GM12878 (cell line): ENCODE measurements at regions not wholly inside any gene's neighbourhood (a gene's known extent, or its start where the extent isn't known, plus 50 kb on each side); places are given as distances from the start of the nearest gene placed in this dataset.

Experiments
- ATAC-seq: fragments of 200-7000 bp; cut with Tn5 transposase; 3 replicates; pipeline ENCODE4 v1.9.1; 2020; ENCODE audit warnings: mild to moderate bottlenecking, moderate library complexity
- BruUV-seq: library from RNA; stranded (reverse); fragments of 400-500 nt; replicated peaks from 2 replicates; lab custom pipeline; 2021; lab: Mats Ljungman, UMichigan
- CTCF ChIA-PET: fragments of 300-600 bp; sonication (Branson Sonifier 250); formaldehyde crosslinking; extraction: SDS; loops from one replicate; lab custom pipeline; 2021; ENCODE audit warnings: inconsistent platforms; lab: Yijun Ruan, JAX
- POLR2A ChIA-PET: fragments of 350-600 bp; formaldehyde crosslinking; extraction: SDS; loops from one replicate; lab custom pipeline; 2021; ENCODE audit warnings: inconsistent platforms; lab: Charles Lee
- RAD21 ChIA-PET: fragments of 300-600 bp; sonication (Branson Sonifier 250); formaldehyde crosslinking; loops from one replicate; lab custom pipeline; 2023; ENCODE audit warnings: antibody characterized with exemption; ENCODE audit not compliant: unreplicated experiment; lab: Charles Lee
- SMC1A ChIA-PET: fragments of 300-600 bp; sonication (Branson Sonifier 250); formaldehyde crosslinking; loops from one replicate; lab custom pipeline; 2023; ENCODE audit not compliant: unreplicated experiment, uncharacterized antibody; lab: Charles Lee
- DNase-seq: peaks from one replicate; pipeline ENCODE4 v3.0.0-alpha.2; 2011; ENCODE audit warnings: low read depth, low spot score
- FAIRE-seq: peaks from 3 replicates; lab custom pipeline; 2011; peaks lifted over from hg19 to GRCh38; lab: Jason Lieb, UNC
- H2AFZ ChIP-seq: 2 replicates; pipeline ENCODE4 v1.6.0; 2011; ENCODE audit warnings: low read depth, low read length, control low read depth; ENCODE audit not compliant: control insufficient read depth
- H3K27ac ChIP-seq: 2 replicates; pipeline ENCODE4 v1.5.1; 2011; ENCODE audit warnings: control low read depth; ENCODE audit not compliant: control insufficient read depth, insufficient read depth
- H3K27me3 ChIP-seq, 2 experiments: replicated peaks in 1 of 2; 2 replicates each; pipeline versions ENCODE4 v1.6.0 to v1.6.1; 2011; ENCODE audit warnings: low read length in 1 of 2; ENCODE audit not compliant: control insufficient read depth in 2 of 2, insufficient read depth in 2 of 2
- H3K36me3 ChIP-seq, 2 experiments: 2 replicates each; pipeline ENCODE4 v1.5.1; 2011; ENCODE audit warnings: low read length in 1 of 2; ENCODE audit not compliant: control insufficient read depth in 2 of 2, insufficient read depth in 2 of 2
- H3K4me1 ChIP-seq: 2 replicates; pipeline ENCODE4 v1.6.1; 2011; ENCODE audit warnings: mild to moderate bottlenecking, low read length, moderate library complexity, mixed read lengths; ENCODE audit not compliant: control insufficient read depth, insufficient read depth
- H3K4me2 ChIP-seq: 2 replicates; pipeline ENCODE4 v1.6.0; 2011; ENCODE audit warnings: control low read depth; ENCODE audit not compliant: control insufficient read depth, insufficient read depth
- H3K4me3 ChIP-seq: fragments of 200-600 bp; sonication (generic); 2 replicates; pipeline ENCODE4 v1.5.1; 2016
- H3K79me2 ChIP-seq: 2 replicates; pipeline ENCODE4 v1.6.0; 2011; ENCODE audit warnings: low read length; ENCODE audit not compliant: control insufficient read depth, insufficient read depth
- H3K9ac ChIP-seq: 2 replicates; pipeline ENCODE4 v1.8.0; 2011; ENCODE audit warnings: low read length, control low read depth, mixed read lengths; ENCODE audit not compliant: control insufficient read depth, insufficient read depth
- H3K9me3 ChIP-seq: replicated peaks from 3 replicates; pipeline ENCODE4 v1.5.1; 2011; ENCODE audit warnings: mild to moderate bottlenecking, low read length; ENCODE audit not compliant: control insufficient read depth, insufficient read depth
- H4K20me1 ChIP-seq: 2 replicates; pipeline ENCODE4 v1.6.0; 2011; ENCODE audit not compliant: control insufficient read depth, insufficient read depth
- ASH2L ChIP-seq: fragments of 300-600, 200-600 bp; sonication (generic); IDR thresholded peaks from 2 replicates; pipeline ENCODE4 v1.6.1; 2017; ENCODE audit warnings: low read depth, mild to moderate bottlenecking, borderline replicate concordance
- ATF7 ChIP-seq: fragments of 450-650 bp; IDR thresholded peaks from 2 replicates; pipeline ENCODE4 v1.6.1; 2016; ENCODE audit warnings: low read depth, mild to moderate bottlenecking
- CBFB ChIP-seq: IDR thresholded peaks from 2 replicates; pipeline ENCODE4 v1.6.1; 2016; ENCODE audit warnings: antibody characterized with exemption, low read depth
- CREB1 ChIP-seq: IDR thresholded peaks from 2 replicates; pipeline ENCODE4 v1.6.1; 2012; ENCODE audit warnings: low read depth, mild to moderate bottlenecking, inconsistent platforms
- E4F1 ChIP-seq: fragments of 450-650 bp; IDR thresholded peaks from 2 replicates; pipeline ENCODE4 v1.6.1; 2018; ENCODE audit warnings: borderline replicate concordance, mild to moderate bottlenecking; ENCODE audit not compliant: partially characterized antibody
- GATAD2B ChIP-seq: fragments of 450-650 bp; conservative IDR thresholded peaks from 2 replicates; pipeline ENCODE4 v1.6.1; 2017; ENCODE audit warnings: low read depth, mild to moderate bottlenecking, moderate library complexity
- IRF3 ChIP-seq: fragments of 450-650 bp; IDR thresholded peaks from 2 replicates; pipeline ENCODE4 v1.6.1; 2014; ENCODE audit warnings: mild to moderate bottlenecking
- IRF4 ChIP-seq: IDR thresholded peaks from 2 replicates; pipeline ENCODE4 v1.6.1; 2011; ENCODE audit warnings: low read depth, low read length
- MAX ChIP-seq: IDR thresholded peaks from 2 replicates; pipeline ENCODE4 v1.6.1; 2012; ENCODE audit warnings: low read depth, low read length, improper control_type of control experiment
- POLR2AphosphoS2 ChIP-seq: IDR thresholded peaks from 2 replicates; pipeline ENCODE4 v1.6.1; 2011; ENCODE audit warnings: low read depth, mild to moderate bottlenecking, low read length, improper control_type of control experiment, moderate library complexity
- RBBP5 ChIP-seq: fragments of 200-600 bp; sonication (generic); conservative IDR thresholded peaks from 2 replicates; pipeline ENCODE4 v1.6.1; 2016
- SPI1 ChIP-seq: IDR thresholded peaks from 2 replicates; pipeline ENCODE4 v1.6.1; 2011; ENCODE audit warnings: low read depth, mild to moderate bottlenecking, low read length, moderate library complexity, borderline replicate concordance; ENCODE audit not compliant: insufficient read depth
- TAF1 ChIP-seq: IDR thresholded peaks from 2 replicates; pipeline ENCODE4 v1.6.1; 2011; ENCODE audit warnings: mild to moderate bottlenecking, low read depth, low read length, borderline replicate concordance
- YY1 ChIP-seq: IDR thresholded peaks from 2 replicates; pipeline ENCODE4 v1.6.1; 2011; ENCODE audit warnings: low read depth, mild to moderate bottlenecking, low read length
- WGBS: methylation state at CpG from one replicate; pipeline ENCODE4 v1.1.6; 2016; ENCODE audit warnings: low lambda C conversion rate; ENCODE audit not compliant: insufficient replicate concordance, insufficient coverage; ENCODE audit errors: missing lambda C conversion rate; 5-methylcytosine and 5-hydroxymethylcytosine counted together
- in situ Hi-C: fragments of 300-500 bp; cut with MboI; formaldehyde crosslinking; loops from 9 replicates; pipeline ENCODE4 v1.14.3; 2018; ENCODE audit warnings: mixed read lengths
- intact Hi-C: fragments of 100-400 bp; cut with micrococcal nuclease; formaldehyde crosslinking; loops from one replicate; pipeline ENCODE4 v1.14.2; 2022; ENCODE audit not compliant: unreplicated experiment

- TF ChIP-seq TAF1, result 0 out of 2 replicates have a peak, but pooled peaks have one; percentile 6
- TF ChIP-seq RBBP5, result peak; percentile 85
- TF ChIP-seq ASH2L, result peak; percentile 69; the same call in 1 of the 2 replicates
- no peak for TF ChIP-seq IRF3
- TF ChIP-seq MAX, result no peak
Observed at GRCh38 chr14:71554959-71555612, 377.1 kb upstream of the RGS6 start (continued).

- intact Hi-C loops (loop anchor here (1.0 to 10.0 kb wide), 6 partner anchors 32 to 411 kb away; no protein-coding TSS in a partner anchor), in situ Hi-C loops (loop anchor here (5.0 kb wide), 1 partner anchor 229 kb away; no protein-coding TSS in a partner anchor)
- peak overlapping the region; percentile 31 for H2AFZ ChIP-seq
- H3K9ac ChIP-seq, result peak overlapping the region; percentile 64
- H3K27ac ChIP-seq, result peak overlapping the region; percentile 98
- peak; percentile 75 for FAIRE-seq
- ChIA-PET CTCF (interaction anchor here (0.5 to 2.3 kb wide), 18 partner anchors 8 to 453 kb away, joined by 3 to 18 read pairs (median 3); no protein-coding TSS in a partner anchor), POLR2A (interaction anchor here (0.5 to 3.0 kb wide), 17 partner anchors 7 to 231 kb away, joined by 3 to 21 read pairs (median 7); no protein-coding TSS in a partner anchor), RAD21 (interaction anchor here (0.7 to 8.5 kb wide), 41 partner anchors 8 to 300 kb away, joined by 3 to 151 read pairs (median 5); partner anchors contain the start of gene SIPA1L1), SMC1A (interaction anchor here (0.6 to 9.8 kb wide), 54 partner anchors 8 to 922 kb away, joined by 3 to 150 read pairs (median 5); partner anchors contain the start of gene SIPA1L1)
- no peaks in the 10 kb centered on the region for H4K20me1 ChIP-seq
- peak overlapping the region; percentile 77 for H3K4me2 ChIP-seq
- ATAC-seq, result peak; percentile 87
- peaks cover 49% of the 10 kb centered on the region for H3K4me1 ChIP-seq
- H3K9me3 ChIP-seq, result peaks cover 2% of the 10 kb centered on the region; the same call in 2 of the 3 replicates
- TSS peak; percentile 38 for BruUV-seq
- no peak overlapping the region for H3K4me3 ChIP-seq
- H3K27me3 ChIP-seq, result no peaks in the 10 kb centered on the region
- peaks cover 58% of the 10 kb centered on the region for H3K79me2 ChIP-seq
- DNase-seq, result peak; percentile 98
- 6% methylated on average over 5 of the region's 5 CpGs for WGBS
- 0 out of 4 replicates have a peak, but pooled peaks cover 0 to 3% of the 10 kb centered on the region in 2 experiments for H3K36me3 ChIP-seq
- TF ChIP-seq YY1 (peak; percentile 80), ATF7 (peak; percentile 97), GATAD2B (no peak), POLR2AphosphoS2 (no peak), E4F1 (no peak), CREB1 (peak; percentile 76), IRF3 (no peak), IRF4 (peak; percentile 70; the same call in 1 of the 2 replicates), SPI1 (no peak; the same call in 1 of the 2 replicates), CBFB (peak; percentile 73; the same call in 1 of the 2 replicates)
Observed at GRCh38 chr14:71555654-71556559, 376.3 kb upstream of the RGS6 start.
